ENCODE measurements at regions not wholly inside any gene's neighbourhood (a gene's known extent, or its start where the extent isn't known, plus 50 kb on each side); places are given as distances from the start of the nearest gene placed in this dataset.
"Not testable (repeated sequence)": the region's sequence is repeated elsewhere in the genome, so short reads cannot be mapped to it uniquely, and the experiment has no call there.

GRCh38 chr15:69703532-69704187 lies 251.0 kb downstream of the RPLP1 start:
- H3K27ac ChIP-seq: no peak overlapping the region
- TF ChIP-seq ZFX (IDR thresholded peaks at IDR 0.05; ENCODE audit: borderline replicate concordance) (no peak), CTCF (IDR thresholded peaks at IDR 0.05) (no peak)

DNA sequence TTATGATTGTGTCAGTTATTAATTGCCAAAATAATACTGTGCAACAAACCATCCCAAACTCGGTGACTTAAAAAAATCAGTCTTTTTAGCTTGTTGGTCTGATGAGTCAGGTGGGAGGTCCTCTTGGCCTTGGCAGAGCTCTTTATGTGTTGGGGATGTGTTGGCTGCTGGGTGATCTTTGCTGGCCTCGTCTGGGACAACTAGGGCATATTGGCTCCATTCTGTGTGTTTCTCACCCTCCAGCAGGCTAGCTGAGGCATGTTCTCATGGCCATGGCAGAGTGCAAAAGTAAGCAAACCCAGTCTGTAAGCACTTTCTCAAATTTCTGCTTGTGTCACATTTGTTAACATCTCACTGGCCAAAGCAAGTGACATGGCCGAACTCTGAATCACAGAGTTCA lies 251.6 kb downstream of the RPLP1 start:
- TF ChIP-seq CTCF (IDR thresholded peaks at IDR 0.05) (no peak), ZFX (IDR thresholded peaks at IDR 0.05; ENCODE audit: borderline replicate concordance) (no peak)
- no peak overlapping the region for H3K27ac ChIP-seq

DNA sequence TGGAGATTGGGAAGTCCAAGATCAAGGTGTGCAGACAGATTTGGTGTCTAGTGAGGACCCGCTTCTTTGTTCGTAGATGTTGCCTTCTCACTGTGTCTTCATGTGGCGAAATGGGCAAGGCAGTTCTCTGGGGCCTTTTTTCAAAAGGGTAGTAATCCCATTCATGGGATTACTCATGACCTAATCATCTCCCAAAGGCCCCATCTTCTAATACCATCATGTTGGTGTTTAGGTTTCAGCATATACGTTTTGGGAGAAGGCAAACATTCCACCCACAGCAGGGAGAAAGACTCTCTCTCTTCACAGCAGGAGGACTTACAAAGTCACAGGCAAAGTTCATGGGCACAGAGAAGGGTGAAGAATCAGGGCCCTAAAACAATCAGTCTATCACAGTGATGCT lies 252.1 kb downstream of the RPLP1 start:
- no peak overlapping the region for H3K27ac ChIP-seq
- TF ChIP-seq ZFX (IDR thresholded peaks at IDR 0.05; ENCODE audit: borderline replicate concordance): no peak
- TF ChIP-seq CTCF (IDR thresholded peaks at IDR 0.05): no peak

GRCh38 chr15:69706353-69707097 lies 253.9 kb downstream of the RPLP1 start:
- no peak overlapping the region for H3K27ac ChIP-seq
- no peak for TF ChIP-seq ZFX (IDR thresholded peaks at IDR 0.05; ENCODE audit: borderline replicate concordance)
- TF ChIP-seq CTCF (IDR thresholded peaks at IDR 0.05): no peak

GRCh38 chr15:69707241-69707640 lies 254.6 kb downstream of the RPLP1 start:
- H3K27ac ChIP-seq: not testable (repeated sequence)

DNA sequence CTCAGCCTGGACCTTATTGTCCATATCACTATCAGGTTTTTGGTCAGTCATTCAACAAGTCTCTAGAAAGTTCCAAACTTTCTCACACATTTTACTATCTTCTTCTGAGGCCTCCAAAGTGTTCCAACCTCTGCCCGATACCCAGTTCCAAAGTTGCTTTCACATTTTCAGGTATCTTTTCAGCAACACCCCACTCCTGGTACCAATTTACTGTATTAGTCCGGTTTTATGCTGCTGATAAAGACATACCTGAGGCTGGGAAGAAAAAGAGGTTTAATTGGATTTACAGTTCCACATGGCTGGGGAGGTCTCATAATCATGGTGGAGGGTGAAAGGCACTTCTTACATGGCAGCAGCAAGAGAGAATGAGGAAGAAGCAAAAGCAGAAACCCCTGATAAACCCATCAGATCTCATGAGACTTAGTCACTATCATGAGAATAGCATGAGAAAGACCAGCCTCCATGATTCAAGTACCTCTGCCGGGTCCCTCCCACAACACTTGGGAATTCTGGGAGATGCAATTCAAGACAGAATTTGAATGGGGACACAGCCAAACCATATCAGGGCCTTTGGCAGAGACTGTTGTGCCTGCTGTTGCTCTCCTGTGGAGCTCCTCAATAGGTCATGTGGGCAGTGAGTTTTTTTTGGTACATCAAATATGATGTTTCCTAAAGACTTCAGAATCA lies 256.0 kb downstream of the RPLP1 start:
- not testable (repeated sequence) for H3K27ac ChIP-seq

GRCh38 chr15:69712991-69713390 lies 260.4 kb downstream of the RPLP1 start:
- H3K27ac ChIP-seq: no peak overlapping the region
- no peak for TF ChIP-seq CTCF (IDR thresholded peaks at IDR 0.05)
- no peak for TF ChIP-seq ZFX (IDR thresholded peaks at IDR 0.05; ENCODE audit: borderline replicate concordance)

All from 22Rv1 (cell line).